ENCODE measurements at regions not wholly inside any gene's neighbourhood (a gene's known extent, or its start where the extent isn't known, plus 50 kb on each side); places are given as distances from the start of the nearest gene placed in this dataset.

GRCh38 chr10:126787201-126787600 lies 116.7 kb upstream of the C10orf90 start:
- no peak for DNase-seq

GRCh38 chr10:126795318-126795717 lies 109.9 kb upstream of the DOCK1 start:
- DNase-seq: no peak

- no peak for DNase-seq
These were observed 106.6 kb upstream of the DOCK1 start for GRCh38 chr10:126798649-126799048.

GRCh38 chr10:126803394-126803793 lies 101.8 kb upstream of the DOCK1 start:
- DNase-seq: no peak

DNA sequence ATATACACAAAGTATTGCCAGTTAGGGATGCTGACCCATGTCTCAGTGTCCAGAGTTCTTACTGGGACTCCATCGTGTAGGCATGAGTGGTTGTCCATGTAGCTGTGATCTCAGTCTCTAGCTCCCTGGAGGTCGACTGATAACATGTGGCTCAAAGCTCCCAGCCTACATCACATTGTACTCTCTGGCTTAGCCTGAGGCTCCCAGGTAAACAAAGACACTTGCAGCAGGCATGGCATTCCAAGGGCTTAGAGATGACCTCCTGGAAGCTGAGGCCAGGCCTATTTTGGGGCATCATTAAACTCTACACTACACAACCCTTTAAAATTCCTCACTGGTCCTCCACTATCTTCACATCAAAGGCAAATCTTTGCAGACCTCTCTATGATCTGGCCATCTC lies 100.8 kb upstream of the DOCK1 start:
- DNase-seq: no peak

GRCh38 chr10:126806498-126806897 lies 98.7 kb upstream of the DOCK1 start:
- no peak for DNase-seq

GRCh38 chr10:126806991-126807702 lies 98.1 kb upstream of the DOCK1 start:
- no peak for DNase-seq

DNA sequence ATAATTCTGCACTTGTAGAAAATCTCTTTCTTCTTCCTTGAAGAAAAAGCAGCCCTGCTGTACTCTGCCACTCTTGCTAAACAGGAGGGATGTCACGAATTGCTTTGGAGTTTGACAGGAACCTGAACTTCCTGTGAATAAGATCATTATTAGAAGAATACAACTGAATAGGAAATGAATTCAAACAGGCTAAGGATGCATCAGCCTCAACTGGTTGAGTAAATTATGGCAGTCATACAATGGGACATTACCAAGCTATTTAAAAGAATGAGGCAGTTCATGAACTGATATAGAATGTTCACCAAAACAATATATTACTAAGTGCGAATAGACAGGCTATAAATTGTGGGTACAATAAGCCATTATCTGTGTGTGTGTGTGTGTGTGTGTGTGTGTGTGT lies 97.1 kb upstream of the DOCK1 start:
- no peak for DNase-seq

DNA sequence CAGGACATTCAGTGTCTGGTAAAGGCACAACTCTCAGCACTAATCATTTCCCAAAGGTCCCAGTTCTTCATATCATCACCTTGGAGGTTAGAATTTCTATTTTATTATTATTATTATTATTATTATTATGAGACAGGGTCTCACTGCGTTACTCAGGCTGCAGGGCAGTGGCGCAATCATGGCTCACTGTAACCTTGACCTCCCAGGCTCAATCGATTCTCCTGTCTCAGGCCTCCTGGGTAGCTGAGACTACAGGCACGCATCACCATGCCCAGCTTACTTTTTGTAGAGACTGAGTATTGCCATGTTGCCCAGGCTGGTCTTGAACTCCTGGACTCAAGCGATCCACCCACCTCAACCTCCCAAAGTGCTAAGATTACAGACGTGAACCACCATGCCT lies 91.8 kb upstream of the DOCK1 start:
- DNase-seq: no peak

GRCh38 chr10:126833542-126833941 lies 71.7 kb upstream of the DOCK1 start:
- DNase-seq: no peak

- no peak for DNase-seq
These were observed 69.2 kb upstream of the DOCK1 start for GRCh38 chr10:126836009-126836408.

DNA sequence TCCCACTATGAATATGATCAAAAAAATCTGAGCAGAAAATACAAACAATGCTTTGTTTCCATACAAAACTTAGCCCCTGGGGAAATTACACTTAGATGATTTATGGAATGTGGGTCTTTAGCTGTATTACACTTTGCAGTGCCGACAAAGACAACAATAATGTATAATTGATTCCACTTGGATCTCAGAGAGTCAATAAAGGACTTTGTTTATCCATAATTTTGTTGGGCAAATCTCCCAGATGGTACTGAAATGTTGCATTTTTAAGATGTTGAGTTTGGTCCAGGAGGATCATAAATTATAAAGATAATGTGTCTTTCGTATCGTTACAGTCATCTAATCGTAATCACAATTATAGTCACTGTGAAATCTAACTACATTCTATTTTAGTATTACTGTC lies 66.9 kb upstream of the DOCK1 start:
- no peak for DNase-seq

- peak in 1 of 3 experiments; percentile 6 for DNase-seq
These were observed 66.0 kb upstream of the DOCK1 start for GRCh38 chr10:126839094-126839761.

DNA sequence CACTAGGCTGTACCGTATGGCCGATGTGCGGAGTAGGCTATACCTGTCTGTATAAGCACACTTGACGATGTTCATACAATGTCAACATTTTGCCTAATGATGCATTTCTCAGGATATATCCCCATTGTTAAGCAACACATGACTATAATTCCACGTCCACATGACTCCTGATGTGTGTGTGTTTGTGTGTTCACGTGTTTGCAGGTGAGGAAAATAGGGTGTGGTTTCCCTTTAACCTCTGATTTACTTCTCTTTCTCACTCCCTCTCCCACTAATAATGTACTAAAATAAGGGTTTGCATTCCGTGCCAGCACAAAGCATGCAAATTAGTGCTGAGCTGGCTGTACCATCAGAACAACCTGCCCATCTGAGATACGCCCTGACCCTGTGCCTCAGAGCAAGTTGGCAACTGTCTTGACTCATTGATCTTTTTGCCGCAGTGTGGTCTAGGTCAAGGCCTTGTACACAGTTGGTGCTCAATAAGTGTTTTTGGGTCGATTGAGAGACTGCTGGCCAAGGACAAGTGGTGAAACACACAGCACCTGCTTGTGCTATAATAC lies 64.6 kb upstream of the DOCK1 start:
- DNase-seq: no peak

DNA sequence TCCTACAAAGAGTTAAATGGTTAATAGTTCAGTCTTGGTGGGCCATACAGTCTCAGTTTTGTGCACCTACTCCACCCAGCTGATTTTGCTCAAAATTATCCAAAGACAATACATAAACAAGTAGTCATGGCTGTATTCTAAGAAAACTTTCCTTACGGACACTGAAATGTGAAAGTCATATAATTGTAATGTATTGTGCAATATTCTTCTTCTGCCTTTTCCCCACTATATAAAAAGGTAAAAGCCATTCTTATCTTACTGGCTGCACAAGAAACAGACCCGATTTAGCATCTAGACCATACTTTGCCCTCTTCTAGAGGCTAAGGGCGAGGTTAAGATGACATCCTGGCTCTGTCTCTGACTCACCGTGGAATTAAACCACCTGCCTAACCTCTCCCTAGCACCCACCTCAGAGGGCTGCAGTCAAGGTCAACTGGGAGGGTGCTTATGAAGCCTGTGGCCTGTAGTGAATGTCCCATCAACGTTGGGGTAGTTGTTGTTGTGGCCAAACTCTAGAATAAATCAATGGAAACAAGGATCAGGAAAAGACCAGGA lies 63.8 kb upstream of the DOCK1 start:
- no peak for DNase-seq

DNA sequence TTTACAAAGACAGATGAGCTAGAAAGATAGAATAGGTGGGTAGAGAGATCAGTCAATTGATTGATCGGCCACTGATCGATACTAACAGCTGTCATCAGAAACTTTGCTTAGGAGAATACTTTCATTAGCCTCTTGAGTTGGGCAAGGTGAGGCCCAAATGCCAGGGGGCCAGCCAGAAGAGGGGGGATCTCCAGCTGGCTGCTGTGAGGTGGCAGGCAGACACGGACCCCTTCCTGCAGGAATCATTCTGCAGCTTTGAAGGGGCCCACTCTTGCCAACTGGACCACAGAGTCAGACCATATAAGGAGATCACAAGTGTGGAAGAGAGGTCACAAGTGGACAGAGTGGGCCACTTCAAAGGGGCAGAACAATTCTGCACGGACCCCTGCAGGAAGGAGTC lies 62.9 kb upstream of the DOCK1 start:
- DNase-seq: no peak

DNA sequence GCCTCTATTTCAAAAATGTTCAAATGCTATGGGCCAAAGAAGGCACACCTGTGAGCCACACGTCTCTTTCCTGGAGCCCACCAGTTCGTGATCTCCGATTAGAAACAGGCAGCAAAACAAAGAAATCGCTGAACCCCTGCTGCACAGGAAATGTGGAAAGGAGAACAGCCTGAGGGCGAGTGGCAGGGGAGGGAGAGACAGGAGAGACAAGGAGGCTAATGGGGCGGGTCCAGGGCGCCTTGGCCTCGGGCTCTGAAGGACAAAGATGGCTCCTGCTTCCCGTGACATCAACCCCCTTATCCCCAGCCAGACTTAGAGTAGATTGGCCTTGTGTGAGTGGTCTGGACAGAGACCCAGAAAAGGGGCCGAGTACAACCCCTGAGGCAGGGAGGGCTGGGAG lies 62.4 kb upstream of the DOCK1 start:
- DNase-seq: peak in 1 of 3 experiments; percentile 0

- no peak for DNase-seq
These were observed 61.8 kb upstream of the DOCK1 start for GRCh38 chr10:126843299-126843934.

GRCh38 chr10:126844406-126844805 lies 60.8 kb upstream of the DOCK1 start:
- DNase-seq: no peak

DNA sequence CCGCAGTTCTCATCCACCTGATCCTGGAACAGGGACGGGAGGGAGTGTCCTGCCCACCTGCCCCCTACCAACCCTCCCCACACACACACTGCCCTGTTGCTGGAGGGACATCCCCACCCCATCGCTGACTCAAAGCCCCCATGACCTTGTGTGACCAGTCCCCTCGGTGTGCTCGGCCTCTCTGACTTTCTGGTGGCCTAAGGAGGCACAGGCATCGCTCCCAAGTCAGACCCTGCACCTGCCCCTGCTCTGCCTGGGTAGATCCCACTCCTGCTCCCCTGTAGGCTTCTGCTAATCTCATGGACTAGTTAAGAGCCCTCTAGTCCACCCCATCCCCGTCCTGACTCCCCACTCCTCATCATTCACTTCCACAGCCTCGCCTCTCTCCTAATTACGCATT lies 58.8 kb upstream of the DOCK1 start:
- DNase-seq: no peak

GRCh38 chr10:126846959-126847358 lies 58.3 kb upstream of the DOCK1 start:
- DNase-seq: no peak

DNA sequence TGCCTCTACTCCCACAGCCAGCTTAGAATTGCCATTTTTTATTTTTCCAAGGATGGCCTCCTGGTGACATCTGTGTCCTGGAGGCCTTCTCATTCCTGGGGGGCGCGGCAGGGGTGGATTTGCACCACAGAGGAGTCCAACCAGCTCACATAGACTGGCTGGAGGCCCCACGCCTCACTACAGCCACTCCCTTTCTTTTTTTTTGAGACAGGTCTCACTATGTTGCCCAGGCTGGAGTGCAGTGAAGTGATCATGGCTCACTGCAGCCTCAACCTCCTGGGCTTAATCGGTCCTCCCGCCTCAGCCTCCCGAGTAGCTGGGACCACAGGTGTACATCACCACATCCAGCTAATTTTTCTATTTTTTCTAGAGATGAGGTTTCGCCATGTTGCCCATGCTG lies 57.6 kb upstream of the DOCK1 start:
- DNase-seq: no peak

DNA sequence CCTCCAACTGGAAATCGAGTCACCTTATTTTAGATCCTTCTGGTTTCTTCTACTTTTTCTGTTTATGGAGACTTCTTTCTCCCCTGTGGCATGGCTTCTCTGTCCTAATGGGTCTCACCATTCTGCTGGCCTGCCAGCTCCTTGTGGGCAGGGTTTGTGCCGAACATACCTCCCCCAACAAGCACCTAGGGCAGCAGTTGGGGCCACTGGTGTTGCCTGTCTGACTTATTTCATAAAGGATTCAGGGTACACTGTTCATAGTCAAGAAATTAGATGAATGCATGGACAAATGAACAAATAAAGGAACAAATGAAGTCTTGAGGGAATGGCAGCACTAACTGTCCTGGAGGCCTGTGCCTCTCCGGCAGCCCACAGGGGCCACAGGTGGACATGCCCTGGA lies 55.6 kb upstream of the DOCK1 start:
- DNase-seq: no peak
